ENCODE measurements at regions not wholly inside any gene's neighbourhood (a gene's known extent, or its start where the extent isn't known, plus 50 kb on each side); places are given as distances from the start of the nearest gene placed in this dataset.
"Not testable (repeated sequence)": the region's sequence is repeated elsewhere in the genome, so short reads cannot be mapped to it uniquely, and the experiment has no call there.

DNA sequence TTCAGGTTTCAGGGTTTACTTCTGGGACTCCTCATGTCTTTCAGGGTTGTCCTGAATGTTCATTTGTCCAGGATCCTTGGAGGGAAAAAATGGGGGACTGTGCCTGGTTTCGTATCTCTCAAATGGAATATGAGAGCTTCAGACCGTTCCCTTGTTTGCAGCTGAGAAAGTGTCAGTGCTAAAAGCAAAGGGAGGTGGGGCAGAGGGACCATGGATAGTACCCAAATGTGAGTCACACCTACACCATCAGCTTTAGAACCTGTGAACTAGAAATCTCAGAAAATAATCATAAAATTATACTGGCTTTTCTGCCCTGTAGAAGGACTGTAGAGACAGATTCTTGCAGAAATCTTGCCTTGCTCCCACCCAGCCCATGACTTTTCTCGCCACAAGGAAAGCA is 84.3 kb upstream of the TAF11L2 start:
- Histone ChIP-seq H3K4me3 (no peak overlapping the region), H3K27me3 (no peaks in the 10 kb centered on the region), H3K27ac (no peak overlapping the region), H3K36me3 (no peaks in the 10 kb centered on the region), H3K9me3 (no peaks in the 10 kb centered on the region), H3K4me1 (no peaks in the 10 kb centered on the region)
- no peak for TF ChIP-seq CTCF (IDR thresholded peaks at IDR 0.05)
- no peak for TF ChIP-seq POLR2A (IDR thresholded peaks at IDR 0.05)
- intact Hi-C loops (cut with DNase I) = no loop called here
- DNase-seq = no peak
- WGBS, 2 donors = 71 to 86% methylated on average over 2 to 3 of the region's 3 CpGs

GRCh38 chr5:17415321-17415758 is 82.7 kb upstream of the TAF11L2 start:
- no peaks in the 10 kb centered on the region for H3K9me3 ChIP-seq

GRCh38 chr5:17416374-17416773 is 81.7 kb upstream of the TAF11L2 start:
- H3K4me3 ChIP-seq; H3K27me3 ChIP-seq; H3K36me3 ChIP-seq; H3K4me1 ChIP-seq; intact Hi-C loops (cut with DNase I); H3K27ac ChIP-seq; H3K9me3 ChIP-seq; DNase-seq: not testable (repeated sequence)
- WGBS, 2 donors = 72 to 88% methylated on average over 4 of the region's 4 CpGs

More at GRCh38 chr5:17415321-17415758, 82.7 kb upstream of the TAF11L2 start:
- intact Hi-C loops (cut with DNase I) = no loop called here
- no peak for TF ChIP-seq POLR2A (IDR thresholded peaks at IDR 0.05)
- no peak for TF ChIP-seq CTCF (IDR thresholded peaks at IDR 0.05)
- H3K27me3 ChIP-seq = no peaks in the 10 kb centered on the region
- no peaks in the 10 kb centered on the region for H3K36me3 ChIP-seq
- WGBS, 2 donors = 50 to 56% methylated on average over 10 to 12 of the region's 13 CpGs
- no peak overlapping the region for H3K27ac ChIP-seq
- DNase-seq = no peak
- H3K4me1 ChIP-seq = no peaks in the 10 kb centered on the region
- H3K4me3 ChIP-seq = no peak overlapping the region

- Histone ChIP-seq H3K27ac (no peak overlapping the region), H3K4me1 (peaks cover 0 to 17% (median 0%) of the 10 kb centered on the region in 3 donors), H3K9me3 (no peaks in the 10 kb centered on the region), H3K36me3 (no peaks in the 10 kb centered on the region), H3K4me3 (no peak overlapping the region), H3K27me3 (no peaks in the 10 kb centered on the region)
- DNase-seq = no peak
- no peak for TF ChIP-seq CTCF (IDR thresholded peaks at IDR 0.05)
- TF ChIP-seq POLR2A (IDR thresholded peaks at IDR 0.05) = no peak
- WGBS, 2 donors = 85 to 92% methylated on average over 11 to 12 of the region's 12 CpGs
- intact Hi-C loops (cut with DNase I) = no loop called here
These were observed 73.4 kb upstream of the TAF11L2 start for GRCh38 chr5:17424674-17425073.

DNA sequence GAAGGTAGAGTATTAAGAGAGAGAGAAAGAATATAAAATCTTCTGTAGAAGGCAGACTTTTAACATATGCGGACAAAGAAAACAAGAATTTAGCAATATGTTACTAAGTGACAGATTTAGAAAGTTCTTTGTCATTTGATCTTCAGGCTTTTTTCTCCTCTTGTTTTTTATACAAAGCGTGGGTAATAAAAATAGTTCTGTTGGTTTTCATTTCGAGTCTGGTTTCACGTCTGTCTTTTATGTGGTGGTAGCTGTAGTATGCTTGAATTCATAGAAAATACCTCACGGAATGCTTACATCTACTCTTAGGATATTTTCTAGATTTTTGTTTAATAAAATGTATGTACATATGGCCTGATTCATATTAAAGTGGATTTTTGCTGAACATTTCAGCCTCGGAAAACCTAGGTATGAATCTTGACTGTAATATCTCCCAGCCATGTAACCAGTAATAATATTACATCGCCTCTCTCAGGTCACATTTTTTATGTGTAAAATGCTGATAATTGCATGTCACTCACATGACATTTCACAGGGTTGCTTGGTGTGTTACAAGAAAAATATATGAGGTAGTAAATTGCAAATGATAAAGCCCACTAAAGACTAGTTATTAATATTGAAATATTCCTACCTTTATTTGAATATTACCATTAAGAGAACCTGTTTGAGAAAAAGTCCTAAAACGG is 72.5 kb upstream of the TAF11L2 start:
- WGBS, 2 donors = 68 to 74% methylated on average over 8 of the region's 8 CpGs
- Histone ChIP-seq H3K27ac (no peak overlapping the region), H3K4me1 (peaks cover 0 to 18% (median 0%) of the 10 kb centered on the region in 3 donors), H3K4me3 (no peak overlapping the region), H3K27me3 (no peaks in the 10 kb centered on the region), H3K36me3 (no peaks in the 10 kb centered on the region), H3K9me3 (no peaks in the 10 kb centered on the region)
- no peak for DNase-seq
- intact Hi-C loops (cut with DNase I) = no loop called here
- TF ChIP-seq POLR2A (IDR thresholded peaks at IDR 0.05) (no peak), CTCF (IDR thresholded peaks at IDR 0.05) (no peak)
